A549 (cell line): ENCODE measurements at regions not wholly inside any gene's neighbourhood (a gene's known extent, or its start where the extent isn't known, plus 50 kb on each side); places are given as distances from the start of the nearest gene placed in this dataset.

Source experiments
- ATAC-seq, 2 experiments: fragments of 200-7000 bp in 1 of 2; fragments of >200 bp in 1 of 2; cut with Nextera tagmentation in 1 of 2; cut with Tn5 transposase in 1 of 2; 3 replicates each; pipeline versions ENCODE4 v1.8.0 to v1.9.1; 2018 to 2020; ENCODE audit warnings: mild to moderate bottlenecking in 1 of 2, moderate library complexity in 1 of 2
- CTCF ChIA-PET: fragments of 300-600 bp; sonication (Branson Sonifier 250); formaldehyde crosslinking; extraction: SDS; loops from one replicate; lab custom pipeline; 2021; ENCODE audit warnings: antibody characterized with exemption, inconsistent platforms; lab: Yijun Ruan, JAX
- POLR2A ChIA-PET: fragments of 350-600 bp; formaldehyde crosslinking; extraction: SDS; loops from one replicate; lab custom pipeline; 2021; ENCODE audit warnings: antibody characterized with exemption, inconsistent platforms; lab: Yijun Ruan, JAX
- DNase-seq, 2 experiments: peaks; one replicate each; pipeline versions ENCODE4 v3.0.0 to v3.0.0-alpha.2; 2011 to 2016; ENCODE audit warnings: low read depth in 1 of 2, low spot score in 1 of 2
- FAIRE-seq: peaks from 2 replicates; lab custom pipeline; 2011; peaks lifted over from hg19 to GRCh38; lab: Jason Lieb, UNC
- H3K27ac ChIP-seq, 2 experiments: fragments of >200 bp; sonication (Bioruptor Twin); formaldehyde crosslinking; 3 replicates each; pipeline ENCODE4 v1.5.1; 2016 to 2017
- H3K4me1 ChIP-seq: fragments of >200 bp; sonication (Bioruptor Twin); formaldehyde crosslinking; 3 replicates; pipeline ENCODE4 v1.6.1; 2016
- H3K4me2 ChIP-seq: fragments of >200 bp; sonication (Bioruptor Twin); formaldehyde crosslinking; 3 replicates; pipeline ENCODE4 v1.6.1; 2016
- H3K4me3 ChIP-seq: fragments of >200 bp; sonication (Bioruptor Twin); formaldehyde crosslinking; 3 replicates; pipeline ENCODE4 v1.5.1; 2016
- H3K9me3 ChIP-seq: fragments of >200 bp; sonication (Bioruptor Twin); formaldehyde crosslinking; 3 replicates; pipeline ENCODE4 v1.6.1; 2016
- BHLHE40 ChIP-seq: IDR thresholded peaks from 2 replicates; pipeline ENCODE4 v1.6.1; 2012; ENCODE audit warnings: low read depth, low read length, inconsistent platforms
- CEBPB ChIP-seq, 2 experiments: fragments of >200 bp in 1 of 2; sonication (Bioruptor Twin) in 1 of 2; formaldehyde crosslinking in 1 of 2; IDR thresholded peaks; 2 replicates each; pipeline ENCODE4 v1.6.1; 2012 to 2016
- EP300 ChIP-seq, 2 experiments: fragments of >200 bp; sonication (Bioruptor Twin); formaldehyde crosslinking; IDR thresholded peaks; 2 replicates in 1 of 2; 3 replicates in 1 of 2; pipeline ENCODE4 v1.6.1; 2016 to 2017
- ESRRA ChIP-seq: fragments of 150-350 bp; IDR thresholded peaks from 2 replicates; pipeline ENCODE4 v1.6.1; 2014; ENCODE audit warnings: mild to moderate bottlenecking, low read length, borderline replicate concordance
- FOSB ChIP-seq: fragments of 250-450 bp; sonication (Bioruptor Pico); IDR thresholded peaks from 2 replicates; pipeline ENCODE4 v1.5.0; 2020; ENCODE audit warnings: mild to moderate bottlenecking, moderate library complexity
- FOSL2 ChIP-seq, 2 experiments: fragments of 450-650 bp in 1 of 2; fragments of >200 bp in 1 of 2; sonication (Bioruptor Twin) in 1 of 2; formaldehyde crosslinking; IDR thresholded peaks; 2 replicates each; pipeline versions ENCODE4 v1.5.0 to v1.6.1; 2016 to 2020; ENCODE audit warnings: mild to moderate bottlenecking in 1 of 2, moderate library complexity in 1 of 2
- JUN ChIP-seq, 2 experiments: fragments of >200 bp; sonication (Bioruptor Twin); formaldehyde crosslinking; IDR thresholded peaks; 2 replicates in 1 of 2; 3 replicates in 1 of 2; pipeline ENCODE4 v1.6.1; 2016 to 2017
- JUNB ChIP-seq: fragments of >200 bp; sonication (Bioruptor Twin); formaldehyde crosslinking; IDR thresholded peaks from 2 replicates; pipeline ENCODE4 v1.6.1; 2016
- MAFK ChIP-seq: fragments of 450-650 bp; IDR thresholded peaks from 2 replicates; pipeline ENCODE4 v1.6.1; 2014; ENCODE audit not compliant: partially characterized antibody
- MAZ ChIP-seq: fragments of 150-350 bp; IDR thresholded peaks from 2 replicates; pipeline ENCODE4 v1.6.1; 2014; ENCODE audit warnings: antibody characterized with exemption, low read depth, low read length, borderline replicate concordance
- MYC ChIP-seq: IDR thresholded peaks from 2 replicates; pipeline ENCODE4 v1.6.1; 2012; ENCODE audit warnings: mild to moderate bottlenecking, inconsistent platforms, low read length, improper control_type of control experiment, borderline replicate concordance
- PHF8 ChIP-seq: fragments of 200-600 bp; sonication (generic); IDR thresholded peaks from 2 replicates; pipeline ENCODE4 v1.6.1; 2016; ENCODE audit warnings: low read depth, mild to moderate bottlenecking, antibody characterized with exemption, moderate library complexity, borderline replicate concordance
- RCOR1 ChIP-seq: fragments of 150-350 bp; IDR thresholded peaks from 2 replicates; pipeline ENCODE4 v1.6.1; 2014; ENCODE audit warnings: antibody characterized with exemption, low read length, low read depth
- TFCP2L1 ChIP-seq: fragments of 250-450 bp; sonication (Bioruptor Pico); IDR thresholded peaks from 2 replicates; pipeline ENCODE4 v1.5.0; 2021; ENCODE audit warnings: mild to moderate bottlenecking
- ZSCAN20 ChIP-seq: fragments of 250-450 bp; sonication (Bioruptor Pico); IDR thresholded peaks from 2 replicates; pipeline ENCODE4 v1.8.0; 2022; ENCODE audit warnings: mild to moderate bottlenecking, moderate library complexity
- WGBS: methylation state at CpG from one replicate; pipeline ENCODE4 v1.1.6; 2017; ENCODE audit errors: missing lambda C conversion rate; 5-methylcytosine and 5-hydroxymethylcytosine counted together
- TF ChIP-seq, protein P1 (sequence below): IDR thresholded peaks from 2 replicates; pipeline ENCODE4 v1.6.1; 2012; ENCODE audit warnings: low read depth, borderline replicate concordance
- TF ChIP-seq, protein P2 (sequence below): IDR thresholded peaks from 2 replicates; pipeline ENCODE4 v1.6.1; 2012
- TF ChIP-seq, protein P3 (sequence below): fragments of 200-600 bp; sonication (generic); IDR thresholded peaks from 2 replicates; pipeline ENCODE4 v1.6.1; 2016; ENCODE audit warnings: antibody characterized with exemption, mild to moderate bottlenecking, moderate library complexity
- TF ChIP-seq, protein P4 (sequence below): fragments of >200 bp; sonication (Bioruptor Twin); formaldehyde crosslinking; IDR thresholded peaks from 3 replicates; pipeline ENCODE4 v1.5.1; 2016

DNA sequence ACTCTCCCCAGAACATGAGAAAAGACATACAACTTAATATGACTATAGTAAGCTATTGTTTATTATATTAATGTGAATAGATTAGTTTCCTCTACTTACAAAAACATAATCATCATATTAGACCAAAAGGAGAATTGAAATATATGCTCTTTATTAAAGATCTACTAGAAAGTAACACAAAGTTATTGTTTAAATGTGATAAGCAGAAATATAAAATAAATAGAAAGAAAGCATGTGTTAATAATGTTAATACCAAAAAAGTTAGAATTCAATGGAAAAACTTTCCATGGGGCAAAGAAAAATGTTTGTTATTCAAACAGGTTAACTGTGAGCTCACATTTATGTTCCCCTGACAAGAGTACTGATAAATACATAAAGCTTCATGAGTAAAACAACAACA lies 421.4 kb upstream of the UBE2E3 start:
- no peak for FAIRE-seq
- TF ChIP-seq MAFK, result peak; percentile 71
- TF ChIP-seq MAZ, result no peak

DNA sequence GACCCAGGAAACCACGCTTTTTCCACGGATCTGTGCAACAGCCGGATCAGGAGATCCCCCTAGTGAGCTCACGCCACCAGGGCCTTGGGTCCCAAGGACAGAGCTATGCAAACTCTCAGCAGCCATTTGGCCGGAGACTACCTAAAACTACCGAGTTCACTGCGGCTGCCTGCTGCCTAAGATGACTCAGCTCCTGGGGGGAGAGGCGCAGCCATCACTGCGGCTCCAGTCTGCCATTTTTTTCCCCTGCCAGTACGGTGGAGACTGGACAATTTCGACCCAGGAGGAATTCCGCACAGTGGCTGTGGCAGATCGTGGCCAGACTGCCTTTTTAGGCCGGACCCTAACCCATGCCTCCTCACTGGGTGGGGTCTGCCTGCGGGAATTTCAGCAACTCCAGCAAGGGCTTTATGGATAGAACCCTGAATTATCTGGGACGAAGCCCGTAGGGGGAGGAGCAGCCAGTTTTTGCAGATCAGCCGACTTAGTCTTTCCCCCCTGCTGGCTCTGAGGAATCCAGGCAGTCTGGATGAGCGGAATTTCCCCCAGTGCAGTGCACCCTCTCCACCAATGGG lies 424.9 kb upstream of the UBE2E3 start:
- FAIRE-seq (no peak), ATAC-seq (no peak), DNase-seq (no peak)
- TF ChIP-seq FOSB (CRISPR knock-in tag), result no peak
- TF ChIP-seq ZSCAN20 (CRISPR knock-in tag), result no peak
- TF ChIP-seq, protein P1, sequence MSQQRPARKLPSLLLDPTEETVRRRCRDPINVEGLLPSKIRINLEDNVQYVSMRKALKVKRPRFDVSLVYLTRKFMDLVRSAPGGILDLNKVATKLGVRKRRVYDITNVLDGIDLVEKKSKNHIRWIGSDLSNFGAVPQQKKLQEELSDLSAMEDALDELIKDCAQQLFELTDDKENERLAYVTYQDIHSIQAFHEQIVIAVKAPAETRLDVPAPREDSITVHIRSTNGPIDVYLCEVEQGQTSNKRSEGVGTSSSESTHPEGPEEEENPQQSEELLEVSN, result no peak
- TF ChIP-seq, protein P2, sequence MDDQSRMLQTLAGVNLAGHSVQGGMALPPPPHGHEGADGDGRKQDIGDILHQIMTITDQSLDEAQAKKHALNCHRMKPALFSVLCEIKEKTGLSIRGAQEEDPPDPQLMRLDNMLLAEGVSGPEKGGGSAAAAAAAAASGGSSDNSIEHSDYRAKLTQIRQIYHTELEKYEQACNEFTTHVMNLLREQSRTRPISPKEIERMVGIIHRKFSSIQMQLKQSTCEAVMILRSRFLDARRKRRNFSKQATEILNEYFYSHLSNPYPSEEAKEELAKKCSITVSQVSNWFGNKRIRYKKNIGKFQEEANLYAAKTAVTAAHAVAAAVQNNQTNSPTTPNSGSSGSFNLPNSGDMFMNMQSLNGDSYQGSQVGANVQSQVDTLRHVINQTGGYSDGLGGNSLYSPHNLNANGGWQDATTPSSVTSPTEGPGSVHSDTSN, result no peak
- WGBS, result 77% methylated on average over 14 of the region's 19 CpGs
- Histone ChIP-seq H3K4me1 (no peaks in the 10 kb centered on the region), H3K9me3 (no peaks in the 10 kb centered on the region), H3K4me2 (no peak overlapping the region), H3K27ac (no peak overlapping the region), H3K4me3 (no peak overlapping the region)
- ChIA-PET POLR2A (no interaction called here), CTCF (no interaction called here)

More for the DNA sequence above, 421.4 kb upstream of the UBE2E3 start:
- H3K4me3 ChIP-seq, result no peak overlapping the region
- POLR2A ChIA-PET, result no interaction called here
- H3K4me1 ChIP-seq, result no peaks in the 10 kb centered on the region
- no peaks in the 10 kb centered on the region for H3K9me3 ChIP-seq
- DNase-seq (no peak), ATAC-seq (no peak)
- no peak overlapping the region for H3K4me2 ChIP-seq
- CTCF ChIA-PET, result no interaction called here
- no peak overlapping the region for H3K27ac ChIP-seq

DNA sequence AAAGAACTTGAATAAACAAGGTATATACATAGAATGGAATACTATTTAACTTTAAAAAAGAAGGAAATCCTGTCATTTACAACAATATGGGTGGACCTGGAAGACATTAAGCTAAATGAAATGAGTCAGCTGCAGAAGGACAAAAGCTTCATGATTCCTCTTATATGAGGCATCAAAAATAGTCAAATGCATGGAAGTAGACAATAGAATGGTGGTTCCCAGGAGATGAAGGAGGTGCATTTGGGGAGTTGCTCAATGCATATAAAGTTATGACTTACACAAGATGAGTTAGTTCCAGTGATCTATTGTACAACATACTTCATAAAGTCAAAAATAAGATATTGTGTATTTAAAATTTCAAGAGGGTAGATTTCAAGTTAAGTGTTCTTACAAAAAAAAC lies 426.1 kb upstream of the UBE2E3 start:
- Histone ChIP-seq H3K27ac (no peak overlapping the region), H3K4me2 (no peak overlapping the region), H3K4me1 (no peaks in the 10 kb centered on the region), H3K9me3 (no peaks in the 10 kb centered on the region), H3K4me3 (no peak overlapping the region)
- CTCF ChIA-PET, result no interaction called here
- ATAC-seq (no peak), FAIRE-seq (no peak), DNase-seq (no peak)
- POLR2A ChIA-PET, result no interaction called here
- no peak for TF ChIP-seq FOSL2 (IDR thresholded peaks at IDR 0.05)
- TF ChIP-seq FOSL2 (CRISPR knock-in tag; IDR thresholded peaks at IDR 0.05), result no peak
- TF ChIP-seq, protein P2, result no peak
- TF ChIP-seq TFCP2L1 (CRISPR knock-in tag), result no peak
- TF ChIP-seq BHLHE40, result no peak
- TF ChIP-seq MAFK, result no peak
- no peak for TF ChIP-seq JUNB
- TF ChIP-seq FOSB (CRISPR knock-in tag), result no peak
- no peak for TF ChIP-seq MYC
- no peak for TF ChIP-seq RCOR1

DNA sequence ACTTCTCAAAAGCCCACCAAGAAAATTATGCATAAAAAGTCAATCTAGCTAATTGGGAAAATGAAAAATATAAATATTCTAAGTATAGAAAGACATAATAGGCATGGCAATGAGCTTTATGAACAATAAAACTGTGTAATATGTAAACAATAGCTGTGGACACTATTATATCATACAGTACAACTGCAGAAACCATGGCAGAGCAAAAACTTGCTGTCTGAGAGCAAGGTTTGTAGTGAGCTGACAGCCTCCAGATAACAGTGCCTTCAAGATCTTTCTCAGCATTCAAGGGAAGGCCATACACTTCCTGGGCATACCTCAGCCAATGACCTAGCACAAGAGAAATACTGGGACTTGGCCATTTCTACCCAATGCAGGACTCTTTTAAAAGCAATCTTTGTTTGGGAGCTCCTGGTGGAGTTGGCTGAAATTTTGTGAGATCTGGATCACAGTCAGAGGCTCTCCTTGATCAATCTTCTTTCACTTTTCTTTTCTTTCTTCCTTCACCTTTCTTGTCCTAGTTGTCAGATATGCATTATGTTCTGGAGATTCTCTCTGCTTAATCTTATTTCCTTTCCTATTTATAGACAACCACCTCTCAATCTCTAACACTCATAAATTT lies 427.2 kb upstream of the UBE2E3 start:
- FAIRE-seq (no peak), DNase-seq (no peak), ATAC-seq (no peak)
- no peaks in the 10 kb centered on the region for H3K4me1 ChIP-seq
- H3K4me2 ChIP-seq, result no peak overlapping the region
- no peak overlapping the region for H3K27ac ChIP-seq
- POLR2A ChIA-PET, result no interaction called here
- CTCF ChIA-PET, result interaction anchor here (0.8 kb wide), 1 partner anchor 41 kb away, joined by 3 read pairs; no protein-coding TSS in a partner anchor
- H3K4me3 ChIP-seq, result no peak overlapping the region
- H3K9me3 ChIP-seq, result no peaks in the 10 kb centered on the region
- TF ChIP-seq EP300 (IDR thresholded peaks at IDR 0.05) (no peak), CEBPB (IDR thresholded peaks at IDR 0.05) (no peak), PHF8 (no peak), RCOR1 (no peak), BHLHE40 (no peak), ESRRA (no peak), JUN (IDR thresholded peaks at IDR 0.05) (no peak)
- TF ChIP-seq, protein P3, sequence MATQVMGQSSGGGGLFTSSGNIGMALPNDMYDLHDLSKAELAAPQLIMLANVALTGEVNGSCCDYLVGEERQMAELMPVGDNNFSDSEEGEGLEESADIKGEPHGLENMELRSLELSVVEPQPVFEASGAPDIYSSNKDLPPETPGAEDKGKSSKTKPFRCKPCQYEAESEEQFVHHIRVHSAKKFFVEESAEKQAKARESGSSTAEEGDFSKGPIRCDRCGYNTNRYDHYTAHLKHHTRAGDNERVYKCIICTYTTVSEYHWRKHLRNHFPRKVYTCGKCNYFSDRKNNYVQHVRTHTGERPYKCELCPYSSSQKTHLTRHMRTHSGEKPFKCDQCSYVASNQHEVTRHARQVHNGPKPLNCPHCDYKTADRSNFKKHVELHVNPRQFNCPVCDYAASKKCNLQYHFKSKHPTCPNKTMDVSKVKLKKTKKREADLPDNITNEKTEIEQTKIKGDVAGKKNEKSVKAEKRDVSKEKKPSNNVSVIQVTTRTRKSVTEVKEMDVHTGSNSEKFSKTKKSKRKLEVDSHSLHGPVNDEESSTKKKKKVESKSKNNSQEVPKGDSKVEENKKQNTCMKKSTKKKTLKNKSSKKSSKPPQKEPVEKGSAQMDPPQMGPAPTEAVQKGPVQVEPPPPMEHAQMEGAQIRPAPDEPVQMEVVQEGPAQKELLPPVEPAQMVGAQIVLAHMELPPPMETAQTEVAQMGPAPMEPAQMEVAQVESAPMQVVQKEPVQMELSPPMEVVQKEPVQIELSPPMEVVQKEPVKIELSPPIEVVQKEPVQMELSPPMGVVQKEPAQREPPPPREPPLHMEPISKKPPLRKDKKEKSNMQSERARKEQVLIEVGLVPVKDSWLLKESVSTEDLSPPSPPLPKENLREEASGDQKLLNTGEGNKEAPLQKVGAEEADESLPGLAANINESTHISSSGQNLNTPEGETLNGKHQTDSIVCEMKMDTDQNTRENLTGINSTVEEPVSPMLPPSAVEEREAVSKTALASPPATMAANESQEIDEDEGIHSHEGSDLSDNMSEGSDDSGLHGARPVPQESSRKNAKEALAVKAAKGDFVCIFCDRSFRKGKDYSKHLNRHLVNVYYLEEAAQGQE, result no peak
- TF ChIP-seq, protein P1, result no peak
- TF ChIP-seq, protein P4, sequence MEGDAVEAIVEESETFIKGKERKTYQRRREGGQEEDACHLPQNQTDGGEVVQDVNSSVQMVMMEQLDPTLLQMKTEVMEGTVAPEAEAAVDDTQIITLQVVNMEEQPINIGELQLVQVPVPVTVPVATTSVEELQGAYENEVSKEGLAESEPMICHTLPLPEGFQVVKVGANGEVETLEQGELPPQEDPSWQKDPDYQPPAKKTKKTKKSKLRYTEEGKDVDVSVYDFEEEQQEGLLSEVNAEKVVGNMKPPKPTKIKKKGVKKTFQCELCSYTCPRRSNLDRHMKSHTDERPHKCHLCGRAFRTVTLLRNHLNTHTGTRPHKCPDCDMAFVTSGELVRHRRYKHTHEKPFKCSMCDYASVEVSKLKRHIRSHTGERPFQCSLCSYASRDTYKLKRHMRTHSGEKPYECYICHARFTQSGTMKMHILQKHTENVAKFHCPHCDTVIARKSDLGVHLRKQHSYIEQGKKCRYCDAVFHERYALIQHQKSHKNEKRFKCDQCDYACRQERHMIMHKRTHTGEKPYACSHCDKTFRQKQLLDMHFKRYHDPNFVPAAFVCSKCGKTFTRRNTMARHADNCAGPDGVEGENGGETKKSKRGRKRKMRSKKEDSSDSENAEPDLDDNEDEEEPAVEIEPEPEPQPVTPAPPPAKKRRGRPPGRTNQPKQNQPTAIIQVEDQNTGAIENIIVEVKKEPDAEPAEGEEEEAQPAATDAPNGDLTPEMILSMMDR, result no peak
